ENCODE measurements at regions not wholly inside any gene's neighbourhood (a gene's known extent, or its start where the extent isn't known, plus 50 kb on each side); places are given as distances from the start of the nearest gene placed in this dataset.
A peak's percentile ranks its signal among the peaks of the same experiment; 100 is the strongest.

DNA sequence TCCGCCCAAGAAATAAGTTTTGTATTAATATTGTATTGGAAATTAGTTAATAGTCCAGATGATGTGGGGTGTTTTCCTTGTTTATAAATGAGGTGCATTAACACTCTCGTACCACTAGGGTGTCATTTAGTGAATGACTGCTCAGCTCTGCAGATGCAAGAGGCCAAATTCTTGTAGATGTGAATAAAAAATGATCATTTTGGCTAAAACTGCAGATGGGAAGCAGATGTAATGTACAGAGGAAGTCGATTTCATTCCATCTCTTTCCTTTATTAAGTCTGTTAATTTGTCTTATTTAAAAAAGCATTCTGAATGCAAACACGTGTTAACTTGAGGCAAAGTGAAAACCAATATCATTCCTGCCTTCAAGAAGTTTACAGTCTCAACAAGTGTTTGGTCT lies 108.1 kb downstream of the DHX15 start:
- DNase-seq: peak; percentile 12

DNA sequence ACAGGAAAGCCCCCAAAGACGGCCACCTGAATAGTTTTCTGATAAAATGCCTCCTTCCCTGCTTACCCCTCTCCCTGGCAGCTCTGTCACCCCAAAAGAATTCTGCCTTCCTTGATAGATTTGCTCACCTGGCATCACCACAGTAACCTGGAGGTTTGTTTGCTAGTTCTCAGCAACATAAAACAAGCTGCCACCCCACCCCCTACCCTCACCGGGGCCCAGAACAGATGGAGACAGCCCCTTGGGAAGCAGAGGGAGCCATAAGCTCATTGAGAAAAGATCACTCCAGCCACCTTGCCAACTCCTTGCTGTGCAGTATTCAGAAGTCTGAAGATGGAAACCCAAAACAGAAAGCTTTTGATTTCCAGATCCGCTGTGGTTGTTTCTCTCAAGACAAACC lies 108.6 kb downstream of the DHX15 start:
- DNase-seq: no peak

DNA sequence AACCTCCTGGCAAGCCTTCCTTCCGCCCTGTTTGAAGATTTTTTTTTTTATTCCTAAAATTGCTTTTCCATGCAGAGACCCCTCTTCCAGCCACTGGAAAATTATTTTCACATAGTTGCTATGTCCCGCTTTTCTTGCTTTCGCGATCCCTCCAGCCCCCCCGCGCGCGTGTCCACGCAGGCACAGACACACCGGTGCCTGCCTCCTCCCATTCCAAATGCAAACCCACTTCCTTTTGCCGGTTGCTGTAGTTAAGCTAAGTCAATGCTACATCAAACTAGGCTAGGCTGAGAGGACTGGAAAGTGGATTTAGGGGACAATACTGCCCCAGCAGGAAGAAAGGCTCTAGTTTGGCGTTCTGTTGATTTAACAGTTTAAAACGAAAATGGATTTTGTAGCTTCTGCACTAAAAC lies 111.0 kb downstream of the DHX15 start:
- DNase-seq: peak; percentile 8

DNA sequence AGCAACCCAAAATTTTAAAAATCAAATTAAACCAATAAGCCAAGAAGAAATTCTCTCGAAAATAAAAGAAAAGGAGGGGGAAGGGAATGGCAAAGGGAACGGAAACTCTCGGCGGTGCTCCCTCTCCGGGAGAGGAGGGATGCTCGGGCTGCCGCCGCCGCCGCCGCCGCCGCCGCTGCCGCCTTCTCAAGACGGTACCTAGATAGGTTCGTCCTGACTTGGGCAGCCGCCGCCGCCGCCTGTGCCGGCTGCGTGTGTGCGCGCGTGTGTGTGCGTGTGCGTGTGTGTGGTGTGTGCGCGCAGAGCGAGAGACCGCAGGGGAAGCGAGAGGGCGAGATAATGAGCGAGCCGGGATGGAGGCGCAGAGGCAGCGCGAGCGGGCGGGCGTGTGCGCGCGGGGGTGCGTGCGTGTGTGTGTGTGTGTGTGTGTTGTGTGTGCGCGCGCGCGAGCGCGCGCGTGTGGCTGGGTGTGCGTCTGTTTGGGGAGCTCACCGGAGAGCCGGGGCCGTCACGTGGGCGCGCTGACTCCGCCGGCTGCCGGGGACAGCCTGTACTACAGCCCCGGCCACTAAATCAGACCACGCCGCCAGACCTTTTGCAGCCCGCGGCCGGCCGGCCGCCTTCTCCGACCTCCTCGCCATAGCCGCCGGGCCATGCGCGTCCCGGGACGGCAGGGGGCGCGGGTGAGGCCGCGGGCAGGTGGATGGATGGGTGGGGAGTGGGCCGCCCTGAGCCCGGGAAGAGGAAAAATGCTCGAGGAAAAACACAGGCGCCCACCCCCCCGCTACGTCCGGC lies 111.6 kb downstream of the DHX15 start:
- peak; percentile 52 for DNase-seq

DNA sequence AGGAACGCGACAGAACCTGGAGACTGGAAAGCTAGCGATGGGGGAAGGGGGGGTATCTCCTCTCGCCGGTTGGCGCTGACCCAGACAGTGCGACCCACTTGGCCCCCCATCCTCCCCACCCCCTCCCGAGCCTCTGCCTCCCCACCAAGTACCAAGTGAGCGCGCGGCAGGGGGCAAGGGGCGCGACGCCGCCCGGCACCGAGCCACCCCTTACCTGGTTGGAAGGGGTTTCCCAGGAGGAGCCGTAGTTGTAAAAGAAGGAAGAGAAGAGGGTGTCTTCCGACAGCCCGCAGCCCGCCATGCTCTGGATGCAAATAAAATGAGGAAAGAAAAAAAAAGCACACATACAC lies 112.2 kb downstream of the DHX15 start:
- DNase-seq: no peak

DNA sequence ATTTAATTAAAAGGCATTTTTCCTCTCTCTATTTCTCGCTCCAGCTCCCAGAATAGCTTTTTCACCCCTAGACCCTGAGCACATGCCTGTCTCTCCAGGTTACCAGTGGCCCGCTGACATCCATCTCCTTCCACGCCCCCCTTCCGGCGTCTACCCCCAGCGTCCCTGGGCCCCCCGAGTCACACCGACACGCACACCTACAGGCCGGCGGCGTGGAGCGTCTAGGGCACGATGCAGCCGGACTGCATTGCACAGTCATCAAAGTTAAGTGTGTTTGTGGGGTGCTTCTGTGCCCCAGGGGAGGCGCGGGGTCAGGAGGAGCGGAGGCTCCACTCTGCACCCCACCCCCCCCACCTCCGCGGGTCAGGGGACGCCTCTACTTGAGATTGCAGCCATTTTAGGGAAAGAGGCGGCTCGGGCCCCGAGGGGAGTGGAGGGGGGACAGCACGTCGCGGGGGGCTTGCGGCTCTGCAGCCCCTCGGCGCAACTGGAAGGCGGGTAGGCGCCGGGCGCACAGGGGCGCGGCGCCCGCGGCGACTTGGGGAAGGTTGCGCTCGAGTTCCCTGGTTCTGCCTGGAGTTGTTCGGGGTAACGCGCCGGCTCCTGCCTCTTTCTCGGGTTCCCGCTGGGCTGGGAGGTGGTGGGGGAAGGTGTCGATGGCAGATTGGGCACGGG lies 112.7 kb downstream of the DHX15 start:
- DNase-seq: no peak

DNA sequence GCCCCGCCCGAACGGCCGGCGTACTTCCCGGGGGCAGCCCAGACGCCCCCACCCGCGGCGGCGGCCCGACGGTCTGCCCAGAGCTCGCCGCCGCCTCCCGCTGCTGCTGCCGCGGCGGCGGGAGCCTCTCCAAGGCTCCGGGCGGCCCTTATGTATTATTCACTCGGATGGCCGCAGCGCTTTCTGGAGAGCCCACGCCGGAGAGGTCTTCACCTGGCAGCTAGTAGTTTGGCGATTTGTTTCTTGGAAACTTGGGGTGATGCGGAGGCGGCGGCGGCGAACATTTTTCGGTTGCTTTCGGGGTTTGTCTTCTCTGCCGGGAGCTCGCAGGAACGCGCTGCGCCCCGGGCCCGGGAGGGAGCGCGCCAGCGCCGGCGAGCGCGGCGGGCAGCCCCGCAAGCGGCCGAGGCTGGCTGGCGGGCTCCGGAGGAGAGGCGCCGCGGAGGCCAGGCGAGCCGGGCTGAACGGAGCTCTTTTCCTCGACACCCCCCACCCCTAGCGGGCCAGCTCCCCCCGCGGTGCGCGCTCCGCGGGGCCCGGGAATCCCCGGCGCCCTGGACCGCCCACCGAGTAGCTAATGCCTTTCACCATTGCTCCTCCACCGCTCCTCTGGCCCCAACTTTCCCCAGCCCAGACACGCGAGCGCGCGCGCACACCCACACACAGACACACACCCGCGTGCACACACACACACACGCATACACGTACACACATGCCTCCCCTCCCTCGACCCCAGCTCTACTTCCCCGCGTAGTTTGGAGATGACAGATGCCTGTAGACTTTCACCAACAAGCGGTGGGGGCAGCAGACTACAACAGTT lies 113.5 kb downstream of the DHX15 start:
- DNase-seq: peak; percentile 15

DNA sequence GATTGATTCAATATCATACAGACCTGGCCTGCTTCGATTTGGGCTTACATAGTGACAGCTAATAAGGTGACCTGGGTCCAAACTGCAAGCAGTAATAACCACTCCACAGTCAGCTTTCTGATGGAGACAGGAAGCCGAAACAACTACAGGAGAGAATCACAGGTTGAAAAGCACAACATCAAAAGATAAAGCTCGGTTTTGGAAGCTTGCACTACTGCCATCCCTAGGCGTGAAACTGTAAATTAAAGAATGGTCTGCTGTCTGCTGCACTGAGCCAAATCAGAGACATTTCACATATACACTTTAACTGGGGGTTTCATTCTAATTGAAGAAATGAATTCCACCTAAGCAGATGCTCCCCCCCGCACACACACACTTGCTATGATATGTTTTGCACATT lies 116.3 kb downstream of the DHX15 start:
- no peak for DNase-seq

DNA sequence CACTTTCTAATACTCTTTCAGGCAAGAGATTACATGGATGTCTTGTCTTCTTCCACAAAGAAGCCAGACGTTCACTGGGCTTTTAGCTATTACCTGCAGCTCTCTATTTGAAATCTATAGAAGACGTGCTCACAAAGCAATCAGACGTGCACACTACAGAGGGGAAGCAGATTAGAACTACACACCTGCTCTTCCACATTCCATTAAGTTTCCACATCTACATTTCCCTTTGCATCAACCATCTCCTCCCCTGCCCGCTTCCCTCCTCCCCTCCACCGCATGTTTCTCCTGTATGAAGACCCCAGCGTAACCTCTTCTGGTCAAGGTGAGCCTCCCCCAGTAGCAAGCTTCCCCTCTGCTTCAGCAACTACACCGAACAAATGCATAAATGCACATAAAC lies 119.8 kb downstream of the DHX15 start:
- DNase-seq: no peak

DNA sequence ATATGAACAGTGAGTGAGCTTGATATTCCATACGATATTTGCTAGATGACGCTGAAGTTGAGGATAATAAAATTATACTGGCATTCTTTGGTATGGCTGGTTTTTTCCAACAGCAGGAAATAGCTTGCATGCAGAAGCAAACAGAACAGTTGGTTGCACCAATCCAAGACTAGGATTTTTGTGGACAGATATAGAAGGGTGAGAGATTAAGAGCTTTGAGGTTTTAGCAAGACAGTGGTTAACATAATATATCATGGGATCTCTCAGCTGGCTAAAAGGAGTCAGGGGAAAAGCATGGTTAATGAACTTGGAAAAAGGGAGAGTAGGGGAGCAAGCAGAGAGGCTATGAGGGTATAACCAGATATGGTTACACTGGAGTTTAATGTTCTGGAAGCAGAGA lies 127.9 kb downstream of the DHX15 start:
- no peak for DNase-seq

DNA sequence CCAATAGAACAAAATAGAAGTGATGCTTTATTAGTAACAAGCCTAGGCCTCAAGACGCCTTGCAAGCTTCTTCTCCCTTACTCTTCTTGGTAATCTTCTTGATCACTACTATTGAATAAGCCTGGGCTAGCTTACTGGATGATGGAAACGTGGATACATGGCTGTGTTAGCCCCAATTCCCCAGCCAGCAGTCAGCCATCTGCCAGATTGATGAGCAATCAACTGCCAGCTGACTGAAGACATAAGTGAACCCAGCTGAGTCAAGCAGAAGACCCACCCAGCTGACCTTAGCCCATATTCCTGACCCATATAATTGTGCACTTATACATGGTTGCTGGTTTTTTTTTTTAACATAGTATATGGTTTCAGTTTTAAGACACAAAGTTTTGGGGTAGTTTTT lies 130.4 kb downstream of the DHX15 start:
- DNase-seq: no peak

DNA sequence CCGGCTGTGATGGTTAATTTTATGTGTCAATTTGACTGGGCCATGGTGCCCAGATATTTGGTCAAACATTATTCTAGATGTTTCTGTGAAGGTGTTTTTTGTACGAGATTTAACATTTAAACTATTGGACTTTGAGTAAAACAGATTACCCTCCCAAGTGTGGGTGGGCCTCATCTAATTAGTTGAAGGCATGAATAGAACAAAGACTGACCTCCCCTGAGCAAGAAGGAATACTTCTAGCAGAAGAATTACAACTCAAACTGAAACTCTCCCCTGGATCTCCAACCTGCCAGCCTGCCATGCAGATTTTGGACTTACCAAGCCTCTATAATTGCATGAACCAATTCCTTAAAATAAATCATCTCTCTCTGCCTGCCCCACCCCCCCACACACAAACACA lies 132.5 kb downstream of the DHX15 start:
- no peak for DNase-seq

DNA sequence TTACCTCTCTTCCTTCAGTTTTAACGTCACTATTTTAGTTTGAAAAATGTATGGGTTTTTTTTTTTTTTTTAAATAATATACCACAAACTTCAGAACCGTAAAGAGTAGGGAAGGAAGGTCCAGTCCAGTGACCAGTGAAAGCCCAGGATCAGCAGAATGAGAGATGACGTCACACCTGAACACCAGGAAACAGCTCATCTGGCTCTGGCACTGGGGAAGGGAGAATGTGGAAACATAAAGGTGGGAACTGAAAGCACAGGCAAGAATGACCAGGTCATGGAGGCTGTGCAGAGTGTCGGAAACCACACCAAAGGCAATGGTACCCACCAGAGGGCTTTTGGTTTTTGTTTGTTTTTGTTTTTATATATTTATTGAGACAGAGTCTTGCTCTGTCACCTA lies 141.2 kb downstream of the DHX15 start:
- DNase-seq: no peak

DNA sequence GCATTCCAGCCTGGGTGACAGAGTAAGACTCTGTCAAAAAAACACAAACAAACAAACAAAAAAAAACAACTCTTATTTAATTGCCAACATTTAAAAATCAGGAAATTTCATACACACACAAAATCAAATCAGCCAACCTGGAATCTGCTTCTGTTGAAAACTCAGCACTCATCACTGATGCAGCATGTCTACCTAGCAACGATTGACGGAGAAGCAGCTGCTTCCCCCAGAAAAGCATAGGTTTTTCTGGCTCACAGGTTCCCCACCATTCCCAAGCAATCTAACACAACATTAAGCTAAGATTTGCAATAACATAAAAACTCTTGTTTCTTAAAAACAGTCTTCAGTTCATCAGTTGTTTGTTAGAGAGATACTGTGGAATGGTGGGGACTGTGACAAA lies 143.6 kb downstream of the DHX15 start:
- DNase-seq: no peak

DNA sequence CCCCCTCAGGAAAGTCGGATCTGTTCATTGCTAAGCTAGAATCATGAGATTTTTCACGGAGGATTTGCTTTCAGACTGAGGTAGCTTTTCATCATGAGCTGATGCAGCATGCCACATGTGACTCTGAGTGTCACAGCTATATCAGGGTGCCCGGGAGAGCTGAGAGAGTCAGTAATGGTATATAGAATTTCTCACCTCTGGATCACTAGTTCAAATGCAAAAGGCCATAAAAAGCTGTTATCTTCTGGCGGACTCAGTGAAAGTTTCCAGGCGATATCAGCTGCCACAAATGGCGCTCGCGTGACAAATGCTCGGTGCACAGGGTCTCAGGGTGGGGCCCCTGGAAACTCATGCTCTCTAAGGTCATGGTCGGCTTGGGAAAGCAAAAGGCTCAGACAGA lies 150.1 kb downstream of the DHX15 start:
- no peak for DNase-seq

DNA sequence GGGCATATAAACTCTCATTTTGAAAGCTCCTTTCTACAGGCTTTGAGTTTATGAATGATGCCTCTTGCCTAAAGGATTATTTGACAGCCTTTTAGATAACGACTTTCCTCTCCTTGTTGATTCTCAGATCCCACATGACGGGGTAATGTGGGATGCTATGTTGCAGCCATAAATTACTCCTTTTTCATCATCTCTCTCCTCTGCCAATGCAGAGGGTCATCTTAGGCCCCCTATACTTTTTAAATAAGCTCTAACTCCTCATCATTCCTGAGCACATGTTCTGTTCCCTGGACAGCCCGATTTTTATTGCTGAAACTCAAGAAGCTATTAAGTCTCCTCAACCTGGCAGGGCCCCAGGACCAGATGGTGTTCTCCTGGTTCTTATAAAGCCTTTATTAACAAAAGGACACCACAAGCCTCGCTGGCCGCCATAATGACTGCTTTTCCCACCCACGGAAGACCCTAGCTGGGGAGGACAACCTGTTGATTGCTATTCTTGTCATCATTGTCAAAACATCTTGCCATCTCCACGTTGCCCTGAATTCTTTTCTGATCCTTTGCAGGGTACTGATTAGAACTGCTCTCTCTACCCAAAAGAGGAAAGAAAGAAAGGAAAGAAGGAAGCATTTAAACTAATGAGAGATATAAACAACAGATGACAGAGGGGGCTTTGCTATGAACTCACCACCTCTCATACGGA lies 150.7 kb downstream of the DHX15 start:
- no peak for DNase-seq

DNA sequence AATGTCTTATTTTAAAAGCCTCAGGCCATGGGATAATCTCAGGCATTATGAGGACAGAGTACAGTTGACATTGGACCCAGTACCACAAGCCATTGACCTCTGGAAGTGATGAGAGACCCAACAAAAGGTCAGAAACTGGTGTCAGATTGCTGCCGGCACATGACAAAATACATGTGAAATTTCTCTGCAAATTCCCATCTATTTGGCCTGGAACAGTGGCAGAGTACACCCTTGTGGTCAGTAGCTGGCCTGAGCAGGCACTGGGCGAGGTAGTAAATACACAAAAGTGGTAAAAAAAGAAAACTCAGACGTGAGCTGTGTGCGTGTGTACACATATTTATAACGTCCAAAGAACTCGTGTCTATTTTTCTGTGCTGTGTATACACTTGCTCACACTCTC lies 155.5 kb downstream of the DHX15 start:
- DNase-seq: no peak

DNA sequence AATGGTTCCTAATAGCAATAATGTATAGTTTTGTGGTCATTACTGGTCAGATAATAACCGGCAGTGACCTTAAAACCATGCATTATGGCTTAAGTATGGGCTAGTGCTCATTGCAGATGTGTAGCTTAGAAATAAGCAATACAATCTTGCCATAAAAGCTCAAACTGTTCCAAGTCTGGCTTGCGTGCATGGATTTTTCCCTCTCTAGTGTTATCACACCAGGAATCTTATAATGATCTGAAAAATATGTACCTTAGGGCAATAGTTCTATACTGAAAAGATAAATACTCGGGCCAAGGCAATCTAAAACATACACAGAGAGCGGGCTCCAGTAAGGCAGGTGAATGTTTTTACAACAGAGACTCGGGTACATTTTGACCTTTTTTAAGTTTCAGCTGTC lies 157.8 kb downstream of the DHX15 start:
- DNase-seq: no peak

DNA sequence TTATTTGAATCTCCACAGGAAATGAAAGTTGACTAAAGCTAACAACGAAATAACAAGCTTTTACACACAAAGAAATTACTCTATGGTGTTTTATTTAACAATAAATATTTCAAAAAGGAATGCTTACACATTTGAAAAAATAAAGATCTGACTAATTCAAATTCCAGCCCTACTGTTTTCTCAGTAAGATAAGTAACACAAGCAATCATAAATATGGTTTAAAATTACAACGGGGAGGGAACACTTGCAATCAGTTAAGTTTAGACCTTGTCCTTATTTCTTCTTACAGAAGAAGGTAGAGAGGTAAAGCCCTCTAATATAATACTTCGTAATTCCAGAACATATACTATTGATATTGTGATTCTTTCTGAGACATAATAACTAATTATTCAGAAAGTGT lies 158.5 kb downstream of the DHX15 start:
- DNase-seq: no peak

DNA sequence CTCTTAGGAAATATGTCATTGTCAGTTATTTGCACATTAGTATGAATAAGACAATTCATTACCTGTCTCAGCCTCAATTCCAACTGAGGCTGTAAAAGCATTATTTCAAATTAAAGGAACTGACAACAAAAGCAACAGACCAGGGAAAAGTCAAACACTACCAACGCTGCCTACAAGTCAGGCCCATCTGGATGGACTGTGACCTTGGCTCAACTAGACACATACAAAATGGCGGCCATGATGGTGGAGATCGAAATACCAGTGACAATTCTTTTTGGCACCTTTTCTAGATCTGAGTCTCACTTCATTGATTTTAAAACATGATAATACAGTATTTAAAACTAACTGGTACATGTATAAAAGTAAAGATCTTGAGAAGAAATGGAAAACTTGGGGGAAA lies 160.7 kb downstream of the DHX15 start:
- DNase-seq: no peak

DNA sequence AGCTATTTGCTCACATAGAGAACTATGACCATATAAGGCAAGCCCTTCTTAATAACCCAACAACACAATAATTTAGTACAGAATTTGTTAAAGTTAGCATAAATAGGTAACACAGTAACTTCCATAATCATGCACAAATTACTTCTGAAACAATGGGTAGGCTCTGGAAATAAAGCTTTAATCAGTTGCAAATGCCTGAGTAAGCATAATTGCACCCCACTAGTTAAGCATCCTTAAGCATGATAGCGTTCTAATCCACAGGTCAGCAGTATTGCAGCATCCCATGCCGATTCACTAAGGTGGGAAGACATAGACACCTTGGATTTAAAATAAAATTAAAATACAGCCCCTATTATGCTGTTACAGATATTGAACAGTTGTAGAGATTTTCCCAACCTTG lies 161.7 kb downstream of the DHX15 start:
- no peak for DNase-seq

DNA sequence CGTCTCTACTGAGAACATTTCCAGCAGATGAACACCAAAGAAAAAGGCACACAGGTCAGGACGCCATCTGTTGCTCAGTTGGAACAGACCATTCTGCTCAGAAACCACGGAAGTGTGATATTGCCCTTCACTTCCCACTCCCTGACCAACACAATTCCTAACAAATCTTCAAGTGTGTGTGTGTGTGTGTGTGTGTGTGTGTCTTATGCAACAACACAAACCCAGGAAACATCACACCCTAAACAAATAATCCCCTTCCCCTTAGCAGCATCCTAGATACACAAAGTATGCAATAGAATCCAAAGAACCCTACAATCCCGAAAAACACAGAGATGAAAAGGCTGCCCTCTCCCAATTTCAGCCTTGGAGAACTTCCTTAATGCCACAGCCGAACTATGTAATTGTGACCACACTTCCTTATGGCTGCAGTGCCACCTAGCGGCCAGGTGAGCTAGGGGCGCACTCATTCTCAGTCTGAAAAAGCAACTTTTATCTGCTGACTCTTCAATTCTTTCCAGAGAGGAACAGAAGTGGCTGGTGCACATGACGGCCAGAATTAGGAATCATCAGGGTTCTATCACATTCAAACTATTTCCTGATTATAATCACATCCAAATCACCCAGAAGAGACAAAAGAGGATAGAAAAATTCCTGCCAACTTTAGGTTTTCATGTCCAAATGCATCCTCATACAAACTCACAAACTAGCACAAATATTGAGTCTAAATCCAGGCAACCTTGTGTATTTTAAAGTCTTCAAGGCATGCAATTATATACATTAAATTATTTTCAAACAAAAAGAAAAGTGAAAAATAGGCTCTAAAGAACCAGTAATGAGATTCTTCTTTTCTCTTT lies 164.9 kb downstream of the DHX15 start:
- peak; percentile 68 for DNase-seq
